HCT116 (cell line): ENCODE measurements at regions not wholly inside any gene's neighbourhood (a gene's known extent, or its start where the extent isn't known, plus 50 kb on each side); places are given as distances from the start of the nearest gene placed in this dataset.

Experiments used
- CBX3 ChIP-seq: IDR thresholded peaks from 2 replicates; pipeline ENCODE4 v1.6.1; 2012; ENCODE audit warnings: low read depth
- EZH2 ChIP-seq: fragments of 200-600 bp; sonication (generic); IDR thresholded peaks from 2 replicates; pipeline ENCODE4 v1.6.1; 2017; ENCODE audit warnings: antibody characterized with exemption, mixed run types
- EZH2phosphoT487 ChIP-seq: fragments of 200-600 bp; IDR thresholded peaks from 2 replicates; pipeline ENCODE4 v1.6.1; 2018; ENCODE audit warnings: antibody characterized with exemption, borderline replicate concordance
- POLR2A ChIP-seq: IDR thresholded peaks from 2 replicates; pipeline ENCODE4 v1.7.0; 2011; ENCODE audit warnings: borderline replicate concordance; ENCODE audit not compliant: insufficient read depth, insufficient read length; ENCODE audit errors: extremely low read depth
- POLR2AphosphoS5 ChIP-seq: IDR thresholded peaks from 2 replicates; pipeline ENCODE4 v1.6.1; 2011; ENCODE audit warnings: mild to moderate bottlenecking, low read depth, low read length, moderate library complexity
- RAD21 ChIP-seq: IDR thresholded peaks from 2 replicates; pipeline ENCODE4 v1.6.1; 2012; ENCODE audit warnings: low read depth, mild to moderate bottlenecking
- SRF ChIP-seq: IDR thresholded peaks from 2 replicates; pipeline ENCODE4 v1.6.1; 2012; ENCODE audit warnings: low read depth
- YY1 ChIP-seq: IDR thresholded peaks from 2 replicates; pipeline ENCODE4 v1.6.1; 2011; ENCODE audit warnings: low read length, low read depth, moderate library complexity, mild to moderate bottlenecking; ENCODE audit not compliant: insufficient replicate concordance; ENCODE audit errors: extremely low read depth
- ZFX ChIP-seq: fragments of 450-650 bp; IDR thresholded peaks from 2 replicates; pipeline ENCODE4 v1.6.1; 2017
- TF ChIP-seq, protein P1 (sequence below), 3 experiments: fragments of 200-600 bp in 1 of 3; sonication (generic) in 1 of 3; IDR thresholded peaks in 2 of 3; conservative IDR thresholded peaks in 1 of 3; 2 replicates each; pipeline ENCODE4 v1.5.1; 2012 to 2017; ENCODE audit warnings: low read depth in 2 of 3, low read length in 2 of 3, antibody characterized with exemption in 1 of 3, borderline replicate concordance in 1 of 3, control low read depth in 1 of 3, mild to moderate bottlenecking in 1 of 3, mixed read lengths in 1 of 3, mixed run types in 1 of 3, moderate library complexity in 1 of 3; ENCODE audit not compliant: insufficient read depth in 1 of 3
- TF ChIP-seq, protein P2 (sequence below): IDR thresholded peaks from 2 replicates; pipeline ENCODE4 v1.6.1; 2011; ENCODE audit warnings: mild to moderate bottlenecking, low read length, moderate library complexity; ENCODE audit not compliant: insufficient replicate concordance; ENCODE audit errors: extremely low read depth
- TF ChIP-seq, protein P3 (sequence below): IDR thresholded peaks from 2 replicates; pipeline ENCODE4 v1.6.1; 2012; ENCODE audit warnings: low read depth
- TF ChIP-seq, protein P4 (sequence below): IDR thresholded peaks from 2 replicates; pipeline ENCODE4 v1.6.1; 2012

DNA sequence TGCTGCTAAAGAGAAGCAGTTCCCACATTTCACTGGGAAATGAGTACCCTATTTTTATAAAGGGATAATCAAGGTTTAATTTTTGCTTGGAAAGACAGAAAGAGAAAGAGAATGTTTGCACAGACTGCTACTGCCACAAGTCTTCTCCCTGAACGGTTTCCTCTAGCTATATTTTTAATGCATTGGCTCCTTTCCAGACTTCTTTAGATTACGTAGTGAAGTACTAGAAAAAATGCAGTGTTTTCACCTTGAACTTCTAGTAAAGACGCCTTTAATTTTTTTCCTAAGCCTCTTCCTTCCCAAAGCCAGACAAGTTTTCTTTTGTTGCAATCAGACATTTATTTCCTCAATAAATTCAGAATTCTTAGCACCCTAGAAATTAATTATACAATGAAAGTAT is 248.3 kb upstream of the CCDC54 start:
- TF ChIP-seq, protein P1, sequence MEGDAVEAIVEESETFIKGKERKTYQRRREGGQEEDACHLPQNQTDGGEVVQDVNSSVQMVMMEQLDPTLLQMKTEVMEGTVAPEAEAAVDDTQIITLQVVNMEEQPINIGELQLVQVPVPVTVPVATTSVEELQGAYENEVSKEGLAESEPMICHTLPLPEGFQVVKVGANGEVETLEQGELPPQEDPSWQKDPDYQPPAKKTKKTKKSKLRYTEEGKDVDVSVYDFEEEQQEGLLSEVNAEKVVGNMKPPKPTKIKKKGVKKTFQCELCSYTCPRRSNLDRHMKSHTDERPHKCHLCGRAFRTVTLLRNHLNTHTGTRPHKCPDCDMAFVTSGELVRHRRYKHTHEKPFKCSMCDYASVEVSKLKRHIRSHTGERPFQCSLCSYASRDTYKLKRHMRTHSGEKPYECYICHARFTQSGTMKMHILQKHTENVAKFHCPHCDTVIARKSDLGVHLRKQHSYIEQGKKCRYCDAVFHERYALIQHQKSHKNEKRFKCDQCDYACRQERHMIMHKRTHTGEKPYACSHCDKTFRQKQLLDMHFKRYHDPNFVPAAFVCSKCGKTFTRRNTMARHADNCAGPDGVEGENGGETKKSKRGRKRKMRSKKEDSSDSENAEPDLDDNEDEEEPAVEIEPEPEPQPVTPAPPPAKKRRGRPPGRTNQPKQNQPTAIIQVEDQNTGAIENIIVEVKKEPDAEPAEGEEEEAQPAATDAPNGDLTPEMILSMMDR (IDR thresholded peaks at IDR 0.05 in 2 of 3, conservative IDR thresholded peaks at IDR 0.05 in 1 of 3; ENCODE audit: borderline replicate concordance in 1 of 3, insufficient read depth in 1 of 3, low read depth in 2 of 3, low read length in 2 of 3), result no peak
- TF ChIP-seq EZH2 (no peak), EZH2phosphoT487 (no peak), POLR2AphosphoS5 (no peak), POLR2A (no peak), SRF (no peak), RAD21 (no peak), YY1 (no peak), CBX3 (no peak), ZFX (no peak)
- TF ChIP-seq, protein P2, sequence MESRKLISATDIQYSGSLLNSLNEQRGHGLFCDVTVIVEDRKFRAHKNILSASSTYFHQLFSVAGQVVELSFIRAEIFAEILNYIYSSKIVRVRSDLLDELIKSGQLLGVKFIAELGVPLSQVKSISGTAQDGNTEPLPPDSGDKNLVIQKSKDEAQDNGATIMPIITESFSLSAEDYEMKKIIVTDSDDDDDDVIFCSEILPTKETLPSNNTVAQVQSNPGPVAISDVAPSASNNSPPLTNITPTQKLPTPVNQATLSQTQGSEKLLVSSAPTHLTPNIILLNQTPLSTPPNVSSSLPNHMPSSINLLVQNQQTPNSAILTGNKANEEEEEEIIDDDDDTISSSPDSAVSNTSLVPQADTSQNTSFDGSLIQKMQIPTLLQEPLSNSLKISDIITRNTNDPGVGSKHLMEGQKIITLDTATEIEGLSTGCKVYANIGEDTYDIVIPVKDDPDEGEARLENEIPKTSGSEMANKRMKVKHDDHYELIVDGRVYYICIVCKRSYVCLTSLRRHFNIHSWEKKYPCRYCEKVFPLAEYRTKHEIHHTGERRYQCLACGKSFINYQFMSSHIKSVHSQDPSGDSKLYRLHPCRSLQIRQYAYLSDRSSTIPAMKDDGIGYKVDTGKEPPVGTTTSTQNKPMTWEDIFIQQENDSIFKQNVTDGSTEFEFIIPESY, result no peak
- TF ChIP-seq, protein P3, sequence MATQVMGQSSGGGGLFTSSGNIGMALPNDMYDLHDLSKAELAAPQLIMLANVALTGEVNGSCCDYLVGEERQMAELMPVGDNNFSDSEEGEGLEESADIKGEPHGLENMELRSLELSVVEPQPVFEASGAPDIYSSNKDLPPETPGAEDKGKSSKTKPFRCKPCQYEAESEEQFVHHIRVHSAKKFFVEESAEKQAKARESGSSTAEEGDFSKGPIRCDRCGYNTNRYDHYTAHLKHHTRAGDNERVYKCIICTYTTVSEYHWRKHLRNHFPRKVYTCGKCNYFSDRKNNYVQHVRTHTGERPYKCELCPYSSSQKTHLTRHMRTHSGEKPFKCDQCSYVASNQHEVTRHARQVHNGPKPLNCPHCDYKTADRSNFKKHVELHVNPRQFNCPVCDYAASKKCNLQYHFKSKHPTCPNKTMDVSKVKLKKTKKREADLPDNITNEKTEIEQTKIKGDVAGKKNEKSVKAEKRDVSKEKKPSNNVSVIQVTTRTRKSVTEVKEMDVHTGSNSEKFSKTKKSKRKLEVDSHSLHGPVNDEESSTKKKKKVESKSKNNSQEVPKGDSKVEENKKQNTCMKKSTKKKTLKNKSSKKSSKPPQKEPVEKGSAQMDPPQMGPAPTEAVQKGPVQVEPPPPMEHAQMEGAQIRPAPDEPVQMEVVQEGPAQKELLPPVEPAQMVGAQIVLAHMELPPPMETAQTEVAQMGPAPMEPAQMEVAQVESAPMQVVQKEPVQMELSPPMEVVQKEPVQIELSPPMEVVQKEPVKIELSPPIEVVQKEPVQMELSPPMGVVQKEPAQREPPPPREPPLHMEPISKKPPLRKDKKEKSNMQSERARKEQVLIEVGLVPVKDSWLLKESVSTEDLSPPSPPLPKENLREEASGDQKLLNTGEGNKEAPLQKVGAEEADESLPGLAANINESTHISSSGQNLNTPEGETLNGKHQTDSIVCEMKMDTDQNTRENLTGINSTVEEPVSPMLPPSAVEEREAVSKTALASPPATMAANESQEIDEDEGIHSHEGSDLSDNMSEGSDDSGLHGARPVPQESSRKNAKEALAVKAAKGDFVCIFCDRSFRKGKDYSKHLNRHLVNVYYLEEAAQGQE, result no peak
- TF ChIP-seq, protein P4, sequence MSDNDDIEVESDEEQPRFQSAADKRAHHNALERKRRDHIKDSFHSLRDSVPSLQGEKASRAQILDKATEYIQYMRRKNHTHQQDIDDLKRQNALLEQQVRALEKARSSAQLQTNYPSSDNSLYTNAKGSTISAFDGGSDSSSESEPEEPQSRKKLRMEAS, result no peak
